GM21447 (cell line): ENCODE measurements at regions not wholly inside any gene's neighbourhood (a gene's known extent, or its start where the extent isn't known, plus 50 kb on each side); places are given as distances from the start of the nearest gene placed in this dataset.

Experiments
- ATAC-seq: cut with Tn5 transposase; IDR thresholded peaks from one replicate; pipeline ENCODE4 v1.9.1; 2021; ENCODE audit not compliant: unreplicated experiment

DNA sequence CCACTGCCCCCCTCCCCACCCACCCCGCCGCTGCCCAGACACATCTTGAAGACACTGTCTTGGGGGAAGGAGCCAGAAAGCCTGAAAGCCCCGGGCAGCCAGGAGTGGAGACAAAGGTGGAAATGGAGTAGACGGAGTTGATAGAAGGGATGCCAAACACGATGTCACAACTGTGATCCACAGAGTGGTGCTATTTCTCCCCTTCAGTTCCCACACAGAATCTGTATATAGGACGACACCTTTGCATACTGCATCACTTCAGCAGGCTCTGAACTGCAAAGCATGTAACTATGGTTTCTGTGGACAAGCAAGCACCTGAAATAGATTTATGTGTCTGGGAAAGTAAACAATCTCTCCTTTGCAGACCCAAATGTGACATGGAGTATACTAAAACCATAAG, 56.4 kb upstream of the F13A1 start:
- no peak for ATAC-seq

- no peak for ATAC-seq
Observed at GRCh38 chr6:6377621-6378020, 57.2 kb upstream of the F13A1 start.

DNA sequence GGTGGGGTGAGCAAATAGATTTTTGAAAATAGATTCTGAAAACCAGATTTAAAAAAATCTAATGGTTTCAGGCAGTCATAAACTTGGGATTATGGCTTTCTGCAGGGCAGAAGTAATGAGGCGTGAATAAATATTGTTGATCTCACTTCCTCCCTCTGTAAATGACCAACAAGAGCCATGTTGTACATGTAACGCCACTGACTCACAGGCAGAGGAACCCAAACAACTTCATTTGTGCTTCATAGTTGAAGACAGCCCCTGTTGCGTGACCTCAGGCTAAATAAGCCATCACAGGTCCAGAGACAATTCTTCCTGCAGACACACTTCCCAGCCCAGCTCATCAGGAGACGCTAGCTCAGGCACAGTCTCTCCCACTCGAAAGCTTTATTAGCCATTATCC, 59.1 kb upstream of the F13A1 start:
- no peak for ATAC-seq

DNA sequence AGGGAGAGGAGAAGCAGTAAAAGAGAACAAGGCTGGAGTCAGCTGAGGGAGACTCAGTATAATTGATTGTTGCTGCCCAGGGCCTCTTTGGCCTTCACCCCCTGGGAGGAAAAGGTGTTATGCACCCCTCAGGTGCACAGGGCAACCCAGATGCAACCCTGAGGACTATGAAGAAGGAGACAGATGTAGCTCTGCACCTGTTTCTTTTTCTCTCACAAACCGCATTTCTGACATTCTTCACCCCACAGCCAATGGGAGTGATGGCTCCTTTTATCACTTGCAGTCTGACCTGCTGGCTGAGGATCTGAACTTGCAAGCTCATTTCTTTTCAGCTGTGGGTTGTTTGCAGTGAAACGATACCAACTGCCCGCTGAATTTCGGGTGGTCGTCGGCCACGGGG, 64.1 kb upstream of the F13A1 start:
- no peak for ATAC-seq

DNA sequence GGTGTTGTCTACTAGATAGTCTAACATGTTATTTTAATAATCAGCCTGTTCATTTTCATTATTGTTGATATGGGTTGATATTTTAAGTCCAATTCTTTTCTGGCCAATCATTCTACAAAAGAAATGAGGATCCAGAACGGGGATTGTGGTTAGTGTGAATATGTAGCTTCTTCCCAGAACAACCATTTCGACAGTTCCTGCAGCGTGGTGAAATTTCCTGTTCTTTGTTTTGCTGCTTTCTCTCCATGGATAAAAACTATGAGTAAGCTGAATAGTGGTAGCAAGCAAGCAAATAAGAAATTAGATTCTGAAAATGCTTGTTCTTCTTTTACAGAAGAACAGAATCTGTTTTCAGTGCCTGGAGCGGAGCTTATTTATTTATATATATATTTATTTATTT, 65.5 kb upstream of the F13A1 start:
- ATAC-seq, result no peak

GRCh38 chr6:6390849-6391602, 70.6 kb upstream of the F13A1 start:
- ATAC-seq, result peak; percentile 62

DNA sequence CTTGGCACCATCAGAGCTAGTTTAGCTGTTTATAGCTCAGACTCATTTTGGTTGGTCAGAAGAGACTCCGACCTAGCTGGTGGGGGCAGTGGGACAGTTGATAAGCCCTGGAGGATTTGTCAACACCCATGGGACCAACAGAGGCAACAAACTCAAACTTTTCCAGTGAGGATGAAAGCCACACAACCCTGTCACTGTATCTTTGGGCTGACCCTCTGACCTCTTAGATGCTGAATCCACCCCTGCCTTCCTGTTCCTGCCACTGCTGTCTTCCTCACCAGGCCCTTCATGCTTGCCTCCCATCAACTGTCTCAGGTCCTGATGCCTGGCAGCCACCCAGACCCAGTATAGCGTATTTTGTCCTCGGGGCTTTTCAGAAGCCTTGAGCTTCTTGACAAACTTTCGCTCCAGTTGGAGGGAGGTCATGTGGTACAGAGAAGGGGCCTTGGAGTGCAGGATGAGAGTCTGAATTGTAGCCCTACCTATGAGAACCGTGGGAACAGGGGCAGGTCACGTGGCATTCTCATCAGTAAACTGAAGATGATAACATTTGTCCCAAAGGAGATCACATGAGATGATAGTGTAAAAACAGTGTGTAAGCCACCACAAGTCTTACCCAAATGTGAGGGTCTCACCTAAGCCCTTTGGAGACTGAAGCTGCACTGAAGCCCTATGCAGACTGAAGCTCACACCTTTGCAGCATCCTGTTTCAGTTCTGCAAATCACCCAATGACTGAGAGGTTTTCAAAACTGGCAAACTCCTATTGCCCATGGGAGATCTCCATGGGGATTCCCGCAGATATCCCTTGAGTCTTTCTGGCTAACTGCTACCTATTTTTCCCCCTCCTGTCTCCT, 72.0 kb upstream of the F13A1 start:
- ATAC-seq, result peak; percentile 67

DNA sequence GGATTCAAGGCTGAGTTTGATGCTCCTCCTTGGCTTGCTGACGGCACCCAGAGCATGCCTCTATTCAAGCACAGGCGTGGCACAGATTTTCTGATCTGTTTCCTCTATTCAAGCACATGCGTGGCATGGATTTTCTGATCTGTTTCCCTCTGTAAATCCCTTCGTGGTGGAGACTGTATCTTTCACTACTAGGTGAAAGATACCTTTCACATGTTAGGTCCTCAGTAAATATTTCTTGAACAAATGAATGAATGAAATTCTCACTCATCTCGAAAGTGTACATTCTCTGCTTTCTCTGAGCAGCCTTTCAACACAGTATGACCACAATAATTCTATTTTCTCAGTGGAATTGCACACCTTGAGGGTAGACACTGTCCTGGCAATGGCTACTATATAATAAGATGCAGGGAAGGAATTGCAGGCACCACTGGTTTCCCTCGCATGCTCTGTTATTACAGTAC, 72.6 kb upstream of the F13A1 start:
- peak; percentile 14 for ATAC-seq

- no peak for ATAC-seq
Observed at GRCh38 chr6:6395581-6396197, 75.2 kb upstream of the F13A1 start.

GRCh38 chr6:6397842-6398241, 77.4 kb upstream of the F13A1 start:
- ATAC-seq, result no peak

- ATAC-seq, result no peak
Observed at GRCh38 chr6:6399568-6399967, 79.1 kb upstream of the F13A1 start.

DNA sequence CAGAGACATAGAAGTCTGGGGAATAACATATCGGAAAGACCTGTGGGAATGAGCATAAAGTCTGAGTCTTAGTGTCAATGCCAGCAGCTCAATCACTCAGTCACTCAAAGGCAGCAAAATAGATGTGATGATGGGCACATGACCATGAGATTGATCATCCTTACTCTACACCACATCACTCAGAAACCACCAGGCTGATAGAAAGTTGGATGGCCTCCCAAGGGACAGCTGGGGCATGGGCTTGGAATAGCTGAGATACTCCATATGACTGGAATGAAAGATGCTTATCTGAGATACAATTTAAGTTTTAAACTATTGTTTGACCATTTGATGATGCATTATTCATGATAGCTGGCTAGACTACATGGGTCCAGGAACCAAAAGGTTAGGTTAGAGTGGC, 80.9 kb upstream of the F13A1 start:
- no peak for ATAC-seq

GRCh38 chr6:6402006-6402405, 81.5 kb upstream of the F13A1 start:
- no peak for ATAC-seq

GRCh38 chr6:6402591-6402990, 82.1 kb upstream of the F13A1 start:
- ATAC-seq, result no peak

DNA sequence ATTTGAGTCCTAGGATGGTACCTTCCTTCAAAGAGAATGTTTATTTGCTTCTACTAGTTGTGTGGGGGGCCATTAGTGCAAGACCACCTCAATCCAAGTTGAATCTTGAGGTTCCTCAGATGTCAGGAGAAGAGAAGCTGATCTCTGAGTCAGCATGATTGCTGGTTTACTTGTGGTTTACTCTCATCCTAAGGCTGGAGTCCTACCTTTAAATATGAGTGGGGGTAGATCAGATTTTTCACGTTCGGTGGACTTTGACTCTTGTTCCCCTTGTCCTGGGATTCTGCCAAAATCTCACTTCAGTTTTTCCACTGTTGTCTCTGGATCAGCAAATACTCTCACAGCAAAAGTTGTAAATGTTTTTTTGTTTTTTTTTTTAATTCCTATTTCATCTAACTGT, 84.6 kb upstream of the F13A1 start:
- ATAC-seq, result no peak

- no peak for ATAC-seq
Observed at GRCh38 chr6:6405997-6406714, 85.7 kb upstream of the F13A1 start.

- no peak for ATAC-seq
Observed at GRCh38 chr6:6406715-6407070, 86.2 kb upstream of the F13A1 start.

- peak; percentile 98 for ATAC-seq
Observed at GRCh38 chr6:6407071-6407741, 86.7 kb upstream of the F13A1 start.

- no peak for ATAC-seq
Observed at GRCh38 chr6:6409397-6410030, 89.1 kb upstream of the F13A1 start.

DNA sequence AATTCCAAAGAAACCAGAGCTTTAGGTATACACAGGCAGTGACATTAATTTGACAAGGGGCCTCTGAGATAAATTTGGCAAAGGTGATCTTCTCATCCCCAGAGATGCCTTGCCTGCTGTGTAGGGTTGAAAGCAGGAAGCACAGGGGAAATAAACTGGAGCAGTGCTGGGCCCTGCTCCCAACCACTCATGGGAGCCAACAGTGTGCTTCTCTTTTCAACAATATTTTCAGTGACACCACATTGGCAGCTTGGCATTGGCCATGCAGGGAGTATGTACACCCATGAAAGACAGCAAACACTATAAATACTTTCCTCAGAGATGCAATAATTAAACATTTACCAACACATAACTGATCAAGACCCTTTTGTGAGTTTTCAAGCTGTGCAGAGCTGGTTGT, 90.7 kb upstream of the F13A1 start:
- ATAC-seq, result no peak
